GM19351 (cell line): ENCODE measurements at regions not wholly inside any gene's neighbourhood (a gene's known extent, or its start where the extent isn't known, plus 50 kb on each side); places are given as distances from the start of the nearest gene placed in this dataset.

Experiments
- ATAC-seq: cut with Tn5 transposase; IDR thresholded peaks from one replicate; pipeline ENCODE4 v1.9.1; 2021; ENCODE audit warnings: mild to moderate bottlenecking, moderate library complexity; ENCODE audit not compliant: unreplicated experiment

GRCh38 chr3:76753599-76753998 is 286.3 kb upstream of the ROBO2 start:
- ATAC-seq = no peak

GRCh38 chr3:76754247-76754646 is 285.7 kb upstream of the ROBO2 start:
- ATAC-seq = no peak

- no peak for ATAC-seq
Observed at GRCh38 chr3:76756577-76756976, 283.3 kb upstream of the ROBO2 start.

GRCh38 chr3:76760336-76760735 is 279.6 kb upstream of the ROBO2 start:
- no peak for ATAC-seq

GRCh38 chr3:76765511-76765910 is 274.4 kb upstream of the ROBO2 start:
- no peak for ATAC-seq

- no peak for ATAC-seq
Observed at GRCh38 chr3:76768912-76769311, 271.0 kb upstream of the ROBO2 start.

GRCh38 chr3:76776927-76777326 is 263.0 kb upstream of the ROBO2 start:
- ATAC-seq = no peak

- no peak for ATAC-seq
Observed at GRCh38 chr3:76788206-76788605, 251.7 kb upstream of the ROBO2 start.

- no peak for ATAC-seq
Observed at GRCh38 chr3:76789237-76789636, 250.7 kb upstream of the ROBO2 start.

- ATAC-seq = no peak
Observed at GRCh38 chr3:76811418-76811817, 228.5 kb upstream of the ROBO2 start.

GRCh38 chr3:76812649-76813242 is 227.2 kb upstream of the ROBO2 start:
- no peak for ATAC-seq

GRCh38 chr3:76815561-76815960 is 224.3 kb upstream of the ROBO2 start:
- ATAC-seq = no peak

- ATAC-seq = no peak
Observed at GRCh38 chr3:76820481-76820880, 219.4 kb upstream of the ROBO2 start.

- ATAC-seq = no peak
Observed at GRCh38 chr3:76824658-76825240, 215.2 kb upstream of the ROBO2 start.

- no peak for ATAC-seq
Observed at GRCh38 chr3:76826861-76827260, 213.0 kb upstream of the ROBO2 start.

GRCh38 chr3:76827701-76828226 is 212.1 kb upstream of the ROBO2 start:
- no peak for ATAC-seq

- no peak for ATAC-seq
Observed at GRCh38 chr3:76834657-76835056, 205.2 kb upstream of the ROBO2 start.

- ATAC-seq = no peak
Observed at GRCh38 chr3:76841747-76842146, 198.2 kb upstream of the ROBO2 start.

- no peak for ATAC-seq
Observed at GRCh38 chr3:76842216-76842615, 197.7 kb upstream of the ROBO2 start.

GRCh38 chr3:76855451-76855850 is 184.4 kb upstream of the ROBO2 start:
- ATAC-seq = no peak

GRCh38 chr3:76859596-76859995 is 180.3 kb upstream of the ROBO2 start:
- ATAC-seq = no peak

GRCh38 chr3:76864355-76864754 is 175.5 kb upstream of the ROBO2 start:
- ATAC-seq = no peak
